ENCODE measurements at regions not wholly inside any gene's neighbourhood (a gene's known extent, or its start where the extent isn't known, plus 50 kb on each side); places are given as distances from the start of the nearest gene placed in this dataset.

GRCh38 chr4:64721106-64721505, 311.9 kb upstream of the TECRL start:
- ChIA-PET POLR2A (no interaction called here), CTCF (no interaction called here), RAD21 (ENCODE audit: low non-redundant PET in 1 of 2, low total read pairs in 2 of 2, uncharacterized antibody in 2 of 2, unreplicated experiment in 2 of 2) (no interaction called here)
- Histone ChIP-seq H3K9ac (ENCODE audit: low read length) (no peak overlapping the region), H3K27ac (ENCODE audit: low read depth, low read length) (no peak overlapping the region), H2AFZ (ENCODE audit: low read depth, low read length, poor library complexity, severe bottlenecking) (no peak overlapping the region), H3K79me2 (ENCODE audit: insufficient read depth, low read length) (no peaks in the 10 kb centered on the region), H3K4me2 (ENCODE audit: low read length) (no peak overlapping the region), H3K9me3 (ENCODE audit: control insufficient read depth in 1 of 2, insufficient read depth in 1 of 2, low read depth in 1 of 2, low read length in 2 of 2) (peaks cover 0 to 9% of the 10 kb centered on the region in 2 experiments; a peak in 2 of 4 replicates), H3K4me1 (ENCODE audit: control insufficient read depth in 1 of 2, insufficient read depth in 2 of 2, low read length in 2 of 2) (no peaks in the 10 kb centered on the region), H3K4me3 (replicated peaks in 1 of 2; ENCODE audit: low read depth in 1 of 2, low read length in 2 of 2) (no peak overlapping the region), H3K27me3 (ENCODE audit: insufficient read depth, low read length) (no peaks in the 10 kb centered on the region), H4K20me1 (ENCODE audit: insufficient read depth) (no peaks in the 10 kb centered on the region), H3K36me3 (ENCODE audit: control insufficient read depth in 1 of 2, insufficient read depth in 2 of 2, low read length in 2 of 2) (no peaks in the 10 kb centered on the region), H3K9me2 (ENCODE audit: insufficient read depth) (no peaks in the 10 kb centered on the region)
- DNase-seq (ENCODE audit: low read depth, low spot score) (no peak), ATAC-seq (no peak)
- TF ChIP-seq SRF (IDR thresholded peaks at IDR 0.05; ENCODE audit: low read depth) (no peak), SP1 (IDR thresholded peaks at IDR 0.05; ENCODE audit: low read depth) (no peak), ZNF274 (IDR thresholded peaks at IDR 0.05; ENCODE audit: low read depth, low read length) (no peak), YY1 (IDR thresholded peaks at IDR 0.05; ENCODE audit: extremely low read depth, insufficient replicate concordance, low read depth, low read length) (no peak), RAD21 (IDR thresholded peaks at IDR 0.05; ENCODE audit: low read depth) (no peak), EZH2phosphoT487 (IDR thresholded peaks at IDR 0.05; ENCODE audit: borderline replicate concordance) (no peak), POLR2AphosphoS5 (IDR thresholded peaks at IDR 0.05; ENCODE audit: low read depth, low read length) (no peak), EZH2 (IDR thresholded peaks at IDR 0.05) (no peak), CEBPB (IDR thresholded peaks at IDR 0.05; ENCODE audit: low read depth) (no peak), POLR2A (IDR thresholded peaks at IDR 0.05; ENCODE audit: borderline replicate concordance, extremely low read depth, insufficient read depth, insufficient read length) (no peak), CTCF (IDR thresholded peaks at IDR 0.05 in 2 of 3, conservative IDR thresholded peaks at IDR 0.05 in 1 of 3; ENCODE audit: borderline replicate concordance in 1 of 3, insufficient read depth in 1 of 3, low read depth in 2 of 3, low read length in 2 of 3) (no peak), ZFX (IDR thresholded peaks at IDR 0.05) (no peak), FOSL1 (IDR thresholded peaks at IDR 0.05; ENCODE audit: low read depth) (no peak), EGR1 (IDR thresholded peaks at IDR 0.05; ENCODE audit: low read depth) (no peak), ATF3 (IDR thresholded peaks at IDR 0.05) (no peak), JUND (IDR thresholded peaks at IDR 0.05) (no peak), SIN3A (IDR thresholded peaks at IDR 0.05; ENCODE audit: low read depth) (no peak)
- TF ChIP-seq, protein P1, sequence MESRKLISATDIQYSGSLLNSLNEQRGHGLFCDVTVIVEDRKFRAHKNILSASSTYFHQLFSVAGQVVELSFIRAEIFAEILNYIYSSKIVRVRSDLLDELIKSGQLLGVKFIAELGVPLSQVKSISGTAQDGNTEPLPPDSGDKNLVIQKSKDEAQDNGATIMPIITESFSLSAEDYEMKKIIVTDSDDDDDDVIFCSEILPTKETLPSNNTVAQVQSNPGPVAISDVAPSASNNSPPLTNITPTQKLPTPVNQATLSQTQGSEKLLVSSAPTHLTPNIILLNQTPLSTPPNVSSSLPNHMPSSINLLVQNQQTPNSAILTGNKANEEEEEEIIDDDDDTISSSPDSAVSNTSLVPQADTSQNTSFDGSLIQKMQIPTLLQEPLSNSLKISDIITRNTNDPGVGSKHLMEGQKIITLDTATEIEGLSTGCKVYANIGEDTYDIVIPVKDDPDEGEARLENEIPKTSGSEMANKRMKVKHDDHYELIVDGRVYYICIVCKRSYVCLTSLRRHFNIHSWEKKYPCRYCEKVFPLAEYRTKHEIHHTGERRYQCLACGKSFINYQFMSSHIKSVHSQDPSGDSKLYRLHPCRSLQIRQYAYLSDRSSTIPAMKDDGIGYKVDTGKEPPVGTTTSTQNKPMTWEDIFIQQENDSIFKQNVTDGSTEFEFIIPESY (IDR thresholded peaks at IDR 0.05; ENCODE audit: extremely low read depth, insufficient replicate concordance, low read length) = no peak
- TF ChIP-seq, protein P2, sequence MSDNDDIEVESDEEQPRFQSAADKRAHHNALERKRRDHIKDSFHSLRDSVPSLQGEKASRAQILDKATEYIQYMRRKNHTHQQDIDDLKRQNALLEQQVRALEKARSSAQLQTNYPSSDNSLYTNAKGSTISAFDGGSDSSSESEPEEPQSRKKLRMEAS (IDR thresholded peaks at IDR 0.05) = no peak
- intact Hi-C loops (cut with micrococcal nuclease) = no loop called here
- no TSS peak for BruUV-seq (replicated peaks)

Data from HCT116 (cell line).